ENCODE measurements at regions not wholly inside any gene's neighbourhood (a gene's known extent, or its start where the extent isn't known, plus 50 kb on each side); places are given as distances from the start of the nearest gene placed in this dataset.
A peak's percentile ranks its signal among the peaks of the same experiment; 100 is the strongest.

- no TSS peak for BruUV-seq (replicated peaks)
- ATAC-seq (no peak), DNase-seq (ENCODE audit: low read depth, low spot score) (no peak)
- ChIA-PET CTCF (no interaction called here), POLR2A (no interaction called here)
- in situ Hi-C loops (cut with HindIII; ENCODE audit: low pct_unique_long_range_greater_than_20kb, low sequenced_read_pairs): no loop called here
- H3K27ac ChIP-seq (ENCODE audit: low read length): no peak overlapping the region
- H3K9me3 ChIP-seq (ENCODE audit: control insufficient read depth, insufficient read depth, low read depth, low read length): 0 out of 2 replicates have a peak, but pooled peaks cover 3% of the 10 kb centered on the region
- no peak overlapping the region for H3K4me3 ChIP-seq (ENCODE audit: low read depth in 2 of 2, low read length in 2 of 2)
- TF ChIP-seq, protein P1, sequence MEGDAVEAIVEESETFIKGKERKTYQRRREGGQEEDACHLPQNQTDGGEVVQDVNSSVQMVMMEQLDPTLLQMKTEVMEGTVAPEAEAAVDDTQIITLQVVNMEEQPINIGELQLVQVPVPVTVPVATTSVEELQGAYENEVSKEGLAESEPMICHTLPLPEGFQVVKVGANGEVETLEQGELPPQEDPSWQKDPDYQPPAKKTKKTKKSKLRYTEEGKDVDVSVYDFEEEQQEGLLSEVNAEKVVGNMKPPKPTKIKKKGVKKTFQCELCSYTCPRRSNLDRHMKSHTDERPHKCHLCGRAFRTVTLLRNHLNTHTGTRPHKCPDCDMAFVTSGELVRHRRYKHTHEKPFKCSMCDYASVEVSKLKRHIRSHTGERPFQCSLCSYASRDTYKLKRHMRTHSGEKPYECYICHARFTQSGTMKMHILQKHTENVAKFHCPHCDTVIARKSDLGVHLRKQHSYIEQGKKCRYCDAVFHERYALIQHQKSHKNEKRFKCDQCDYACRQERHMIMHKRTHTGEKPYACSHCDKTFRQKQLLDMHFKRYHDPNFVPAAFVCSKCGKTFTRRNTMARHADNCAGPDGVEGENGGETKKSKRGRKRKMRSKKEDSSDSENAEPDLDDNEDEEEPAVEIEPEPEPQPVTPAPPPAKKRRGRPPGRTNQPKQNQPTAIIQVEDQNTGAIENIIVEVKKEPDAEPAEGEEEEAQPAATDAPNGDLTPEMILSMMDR (IDR thresholded peaks at IDR 0.05): peak; percentile 27; the same call in 1 of the 2 replicates
- no peak for TF ChIP-seq TCF7L2 (IDR thresholded peaks at IDR 0.05; ENCODE audit: low read depth, low read length)
- no peaks in the 10 kb centered on the region for H3K4me1 ChIP-seq (ENCODE audit: control insufficient read depth, insufficient read depth, low read length)
- intact Hi-C loops (cut with micrococcal nuclease; ENCODE audit: unreplicated experiment): no loop called here
- no peaks in the 10 kb centered on the region for H3K36me3 ChIP-seq (ENCODE audit: control insufficient read depth, insufficient read depth, low read length)
- H3K27me3 ChIP-seq (ENCODE audit: control insufficient read depth, insufficient read depth, low read length): no peaks in the 10 kb centered on the region
These were observed 559.1 kb downstream of the FAM181B start for GRCh38 chr11:82174610-82175009.

DNA sequence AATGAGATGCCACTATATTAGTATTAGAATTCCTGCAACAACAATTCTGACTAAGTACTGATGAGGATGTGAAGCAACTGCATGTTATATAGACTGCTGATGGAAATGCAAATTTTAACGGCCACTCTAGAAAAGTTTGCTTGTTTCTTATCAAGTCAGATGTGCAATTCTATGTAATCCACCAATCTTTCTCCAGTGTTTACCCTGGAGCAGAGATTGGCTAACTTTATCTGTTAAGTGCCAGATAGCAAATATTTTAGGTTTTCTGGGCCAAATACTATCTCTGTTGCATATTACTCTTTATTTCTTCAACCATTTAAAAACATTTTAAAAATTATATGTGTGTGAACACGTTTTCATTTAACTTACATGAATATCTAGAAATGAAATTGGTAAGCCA lies 586.9 kb downstream of the FAM181B start:
- Histone ChIP-seq H3K36me3 (ENCODE audit: control insufficient read depth, insufficient read depth, low read length) (no peaks in the 10 kb centered on the region), H3K27ac (ENCODE audit: low read length) (no peak overlapping the region), H3K9me3 (ENCODE audit: control insufficient read depth, insufficient read depth, low read depth, low read length) (0 out of 2 replicates have a peak, but pooled peaks cover 3% of the 10 kb centered on the region), H3K27me3 (ENCODE audit: control insufficient read depth, insufficient read depth, low read length) (no peaks in the 10 kb centered on the region), H3K4me1 (ENCODE audit: control insufficient read depth, insufficient read depth, low read length) (no peaks in the 10 kb centered on the region), H3K4me3 (ENCODE audit: low read depth in 2 of 2, low read length in 2 of 2) (no peak overlapping the region)
- intact Hi-C loops (cut with micrococcal nuclease; ENCODE audit: unreplicated experiment) (no loop called here), in situ Hi-C loops (cut with HindIII; ENCODE audit: low pct_unique_long_range_greater_than_20kb, low sequenced_read_pairs) (no loop called here)
- ChIA-PET CTCF (no interaction called here), POLR2A (no interaction called here)
- no TSS peak for BruUV-seq (replicated peaks)
- no peak for ATAC-seq
- TF ChIP-seq, protein P1 (IDR thresholded peaks at IDR 0.05): no peak
- TF ChIP-seq POLR2AphosphoS5 (IDR thresholded peaks at IDR 0.05; ENCODE audit: low read depth, low read length) (no peak), TCF7L2 (IDR thresholded peaks at IDR 0.05; ENCODE audit: low read depth, low read length) (no peak), SIN3A (IDR thresholded peaks at IDR 0.05; ENCODE audit: borderline replicate concordance, insufficient read depth, low read depth, low read length) (no peak)
- TF ChIP-seq, protein P2, sequence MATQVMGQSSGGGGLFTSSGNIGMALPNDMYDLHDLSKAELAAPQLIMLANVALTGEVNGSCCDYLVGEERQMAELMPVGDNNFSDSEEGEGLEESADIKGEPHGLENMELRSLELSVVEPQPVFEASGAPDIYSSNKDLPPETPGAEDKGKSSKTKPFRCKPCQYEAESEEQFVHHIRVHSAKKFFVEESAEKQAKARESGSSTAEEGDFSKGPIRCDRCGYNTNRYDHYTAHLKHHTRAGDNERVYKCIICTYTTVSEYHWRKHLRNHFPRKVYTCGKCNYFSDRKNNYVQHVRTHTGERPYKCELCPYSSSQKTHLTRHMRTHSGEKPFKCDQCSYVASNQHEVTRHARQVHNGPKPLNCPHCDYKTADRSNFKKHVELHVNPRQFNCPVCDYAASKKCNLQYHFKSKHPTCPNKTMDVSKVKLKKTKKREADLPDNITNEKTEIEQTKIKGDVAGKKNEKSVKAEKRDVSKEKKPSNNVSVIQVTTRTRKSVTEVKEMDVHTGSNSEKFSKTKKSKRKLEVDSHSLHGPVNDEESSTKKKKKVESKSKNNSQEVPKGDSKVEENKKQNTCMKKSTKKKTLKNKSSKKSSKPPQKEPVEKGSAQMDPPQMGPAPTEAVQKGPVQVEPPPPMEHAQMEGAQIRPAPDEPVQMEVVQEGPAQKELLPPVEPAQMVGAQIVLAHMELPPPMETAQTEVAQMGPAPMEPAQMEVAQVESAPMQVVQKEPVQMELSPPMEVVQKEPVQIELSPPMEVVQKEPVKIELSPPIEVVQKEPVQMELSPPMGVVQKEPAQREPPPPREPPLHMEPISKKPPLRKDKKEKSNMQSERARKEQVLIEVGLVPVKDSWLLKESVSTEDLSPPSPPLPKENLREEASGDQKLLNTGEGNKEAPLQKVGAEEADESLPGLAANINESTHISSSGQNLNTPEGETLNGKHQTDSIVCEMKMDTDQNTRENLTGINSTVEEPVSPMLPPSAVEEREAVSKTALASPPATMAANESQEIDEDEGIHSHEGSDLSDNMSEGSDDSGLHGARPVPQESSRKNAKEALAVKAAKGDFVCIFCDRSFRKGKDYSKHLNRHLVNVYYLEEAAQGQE (IDR thresholded peaks at IDR 0.05; ENCODE audit: insufficient read depth in 1 of 2, low read depth in 2 of 2, low read length in 1 of 2): no peak
- no peak for DNase-seq (ENCODE audit: low read depth, low spot score)

Data from Panc1 (cell line).